HG03139 (cell line): ENCODE measurements at regions not wholly inside any gene's neighbourhood (a gene's known extent, or its start where the extent isn't known, plus 50 kb on each side); places are given as distances from the start of the nearest gene placed in this dataset.
"Not testable (repeated sequence)": the region's sequence is repeated elsewhere in the genome, so short reads cannot be mapped to it uniquely, and the experiment has no call there.

ENCODE experiments used
- ATAC-seq: cut with Tn5 transposase; IDR thresholded peaks from one replicate; pipeline ENCODE4 v1.9.1; 2021; ENCODE audit not compliant: unreplicated experiment

DNA sequence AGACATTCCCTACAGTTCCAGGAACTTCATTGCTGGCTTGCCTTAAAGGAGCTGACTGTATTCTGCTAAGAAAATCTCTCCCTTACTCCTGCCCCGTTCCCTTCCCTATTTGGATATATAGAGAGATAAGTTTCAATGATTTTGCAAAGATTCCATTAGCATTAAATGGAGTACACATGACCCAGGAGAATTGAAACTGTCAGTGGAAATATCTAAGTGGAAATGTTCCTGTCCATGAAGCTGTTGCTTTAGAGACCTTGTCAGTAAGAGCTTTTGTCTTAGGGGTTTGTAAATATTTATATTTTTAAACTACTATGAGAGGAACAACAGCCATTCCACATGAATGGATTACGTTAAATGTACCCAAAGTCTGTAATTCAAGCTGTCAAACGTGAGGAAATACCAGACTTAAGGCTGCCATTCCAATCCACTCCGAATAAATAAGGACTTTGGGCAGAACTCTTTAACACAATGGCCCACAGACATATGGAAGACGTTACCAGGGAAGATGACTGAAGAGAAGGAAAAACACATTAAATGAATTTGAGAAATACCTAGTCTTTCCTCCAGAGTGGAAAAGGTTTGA is 387.1 kb upstream of the PAPPA start:
- ATAC-seq, result no peak

DNA sequence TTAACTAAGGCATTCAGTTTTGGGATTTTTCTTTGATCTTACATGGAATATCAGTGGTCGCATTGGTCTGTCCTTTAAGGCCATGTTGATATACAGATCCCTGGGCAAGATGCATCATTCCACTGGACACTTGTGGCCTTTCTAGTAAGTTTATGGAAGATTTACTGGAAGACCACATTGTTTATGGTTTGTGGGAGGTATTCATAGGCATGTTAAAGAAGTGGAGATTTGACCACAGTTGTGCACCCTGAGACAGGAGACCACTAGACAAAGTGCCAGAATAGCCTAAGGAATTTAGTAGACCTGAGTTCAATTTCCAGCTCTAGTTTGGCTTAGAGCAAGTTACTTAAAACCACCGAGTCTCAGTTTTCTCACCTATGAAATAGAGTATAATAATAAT is 383.1 kb upstream of the PAPPA start:
- ATAC-seq, result no peak

GRCh38 chr9:115775659-115776058 is 377.9 kb upstream of the PAPPA start:
- no peak for ATAC-seq

DNA sequence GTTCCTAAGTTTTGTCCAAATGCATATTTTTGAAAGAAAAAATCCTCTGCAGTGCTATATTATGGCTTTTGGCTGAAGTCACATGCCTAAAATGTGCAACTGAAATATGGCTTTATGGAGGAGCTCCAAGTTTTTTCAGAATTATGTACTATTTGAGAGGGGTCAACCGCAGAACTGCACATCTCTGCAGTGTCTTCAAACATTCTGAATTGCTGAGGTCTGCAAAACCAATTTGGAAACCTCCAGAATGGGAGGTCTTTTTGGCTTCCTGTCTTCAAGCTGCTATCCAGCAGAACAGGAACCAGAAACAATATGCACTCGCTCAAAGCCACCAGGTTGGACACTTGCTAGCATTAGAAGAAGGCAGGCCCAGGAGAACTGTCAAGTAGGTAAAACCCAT is 376.0 kb upstream of the PAPPA start:
- ATAC-seq, result no peak

GRCh38 chr9:115781070-115781736 is 372.4 kb upstream of the PAPPA start:
- no peak for ATAC-seq

DNA sequence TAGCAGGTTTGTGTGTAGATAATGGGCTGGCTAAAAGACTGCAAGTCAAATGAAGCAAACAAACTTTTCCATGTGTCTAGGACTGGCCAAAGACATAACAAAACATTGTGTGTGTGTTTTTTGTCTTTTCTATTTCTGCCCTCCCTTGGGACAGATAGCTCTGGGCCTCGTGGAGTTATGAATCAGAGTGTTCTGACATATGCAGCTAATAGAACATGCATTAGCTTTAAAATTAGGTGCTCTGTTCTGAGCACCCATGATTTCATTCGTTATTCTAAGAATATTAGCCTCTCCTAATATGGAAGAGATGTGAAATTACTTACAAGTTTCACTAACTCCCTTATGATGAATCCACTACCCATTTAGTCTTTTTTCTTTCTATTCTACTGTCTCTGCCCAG is 367.3 kb upstream of the PAPPA start:
- ATAC-seq, result no peak

DNA sequence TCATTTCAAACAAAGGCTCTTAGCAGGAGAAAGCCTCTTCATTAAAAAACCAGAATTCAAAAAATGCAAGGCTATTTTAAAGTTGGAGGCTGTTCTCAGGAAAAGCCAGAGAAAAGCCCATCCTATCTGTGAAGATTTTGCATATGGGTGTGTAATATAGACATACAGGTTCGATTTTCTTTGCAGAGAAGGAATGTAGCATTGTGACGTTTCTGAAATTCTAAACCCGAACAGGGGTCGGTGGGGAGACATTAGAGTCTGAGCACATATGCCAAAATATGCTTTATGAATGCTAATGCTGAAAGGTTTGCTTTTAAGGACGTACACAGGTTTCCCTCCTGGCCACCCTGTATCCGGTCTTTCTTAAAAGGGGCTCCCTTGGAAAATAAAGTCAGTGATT is 363.1 kb upstream of the PAPPA start:
- no peak for ATAC-seq

DNA sequence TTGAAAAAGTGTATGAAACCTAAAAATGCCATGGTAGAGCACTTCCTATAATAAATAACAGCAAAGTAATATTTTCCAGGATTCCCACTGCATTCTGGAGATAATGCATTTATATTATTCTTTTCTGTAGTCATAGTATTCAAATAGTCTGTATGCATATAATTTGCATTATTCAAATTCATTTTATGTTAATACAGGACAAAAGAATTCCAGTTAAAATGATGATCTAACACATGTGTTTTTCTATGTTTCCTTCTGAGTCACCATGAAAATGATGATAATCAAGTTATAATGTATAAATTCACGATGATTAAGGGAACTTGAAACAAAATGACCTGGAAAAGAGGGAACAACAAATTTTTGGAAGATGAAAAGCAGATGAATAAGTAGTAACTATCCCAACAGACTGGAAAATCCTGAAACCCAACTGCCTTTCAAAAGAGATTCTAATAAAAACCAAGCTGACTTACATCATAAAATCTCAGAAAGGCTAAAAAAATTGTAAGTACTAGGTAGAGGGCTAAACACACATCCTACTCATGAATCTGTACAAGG is 358.6 kb upstream of the PAPPA start:
- ATAC-seq, result no peak

DNA sequence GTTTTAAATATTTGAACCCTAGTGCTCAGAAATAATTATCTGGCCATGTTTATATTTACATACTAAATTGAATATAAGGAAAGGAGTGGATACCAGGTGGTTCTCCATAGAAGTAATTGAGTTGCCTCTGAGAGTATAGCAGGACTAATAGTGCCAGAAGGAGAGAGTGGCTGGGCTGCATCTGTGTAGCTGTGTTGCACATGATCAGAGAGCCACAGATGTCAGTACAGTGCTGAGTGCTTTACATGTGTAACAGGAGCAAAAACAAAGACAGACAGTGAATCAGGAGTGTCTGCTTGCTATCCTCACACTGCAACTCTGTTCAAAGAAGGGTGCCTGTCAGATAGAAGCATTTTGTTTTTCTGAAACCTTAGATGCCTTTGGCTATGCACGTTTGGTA is 353.9 kb upstream of the PAPPA start:
- ATAC-seq, result no peak

- ATAC-seq, result no peak
These were observed 349.4 kb upstream of the PAPPA start for GRCh38 chr9:115804206-115804605.

DNA sequence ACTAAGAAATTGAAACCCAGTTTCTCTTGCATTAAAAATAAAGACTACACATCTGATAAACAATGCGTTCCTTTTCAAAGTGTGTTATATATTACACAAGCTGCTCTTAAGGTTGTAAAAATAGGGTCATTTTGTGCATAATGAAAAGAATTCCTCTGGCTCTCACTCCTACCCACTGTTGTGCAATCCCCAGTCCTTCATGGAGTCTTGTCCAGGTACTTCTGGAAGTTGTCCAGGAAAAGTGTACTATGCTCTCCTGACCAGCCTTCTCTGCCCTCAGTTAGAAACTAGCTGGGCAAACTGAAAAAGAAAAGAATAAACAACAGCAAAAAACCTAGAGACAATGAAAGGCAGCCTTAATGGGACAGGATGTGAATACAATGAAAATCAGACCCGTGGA is 345.5 kb upstream of the PAPPA start:
- no peak for ATAC-seq

GRCh38 chr9:115808695-115809094 is 344.9 kb upstream of the PAPPA start:
- ATAC-seq, result no peak

- ATAC-seq, result no peak
These were observed 343.4 kb upstream of the PAPPA start for GRCh38 chr9:115810166-115810565.

DNA sequence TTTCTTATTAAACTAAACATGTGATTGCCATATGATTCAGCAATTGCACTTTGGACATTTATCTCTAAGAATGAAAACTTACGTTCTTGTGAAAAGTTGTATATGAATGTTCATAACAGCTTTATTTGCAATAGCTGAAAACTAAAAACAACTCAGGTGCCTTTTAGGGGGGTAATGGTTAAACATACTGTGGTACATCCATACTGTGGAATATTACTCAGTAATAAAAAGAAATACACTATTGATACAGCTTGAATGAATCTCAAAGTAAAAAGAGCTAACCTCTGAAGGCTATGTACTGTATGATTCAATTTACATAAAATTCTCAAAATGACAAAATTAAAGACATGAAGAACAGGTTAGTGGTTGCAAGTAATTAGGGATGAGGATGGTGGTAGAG is 339.5 kb upstream of the PAPPA start:
- no peak for ATAC-seq

DNA sequence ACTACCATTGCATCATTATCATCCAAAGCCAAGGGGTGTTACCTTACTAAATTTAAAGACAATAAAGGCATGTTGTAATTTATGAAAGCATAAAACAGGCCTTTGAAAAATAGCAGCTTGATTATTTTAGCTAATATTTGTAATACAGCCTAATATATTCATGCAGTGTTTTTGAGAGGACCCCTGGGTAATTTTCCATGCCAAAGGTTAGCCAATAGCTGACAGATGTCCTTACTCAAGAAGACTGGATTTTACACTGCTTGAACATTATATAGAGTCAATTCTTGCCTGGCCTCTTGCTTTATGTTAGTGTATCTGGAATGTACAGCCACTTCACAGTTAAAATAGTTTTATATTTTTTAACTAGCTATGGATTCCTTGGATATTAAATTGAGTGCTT is 337.8 kb upstream of the PAPPA start:
- ATAC-seq, result no peak

GRCh38 chr9:115818651-115819050 is 334.9 kb upstream of the PAPPA start:
- ATAC-seq, result not testable (repeated sequence)

- no peak for ATAC-seq
These were observed 321.6 kb upstream of the PAPPA start for GRCh38 chr9:115832031-115832430.

- no peak for ATAC-seq
These were observed 316.0 kb upstream of the PAPPA start for GRCh38 chr9:115837618-115838017.

DNA sequence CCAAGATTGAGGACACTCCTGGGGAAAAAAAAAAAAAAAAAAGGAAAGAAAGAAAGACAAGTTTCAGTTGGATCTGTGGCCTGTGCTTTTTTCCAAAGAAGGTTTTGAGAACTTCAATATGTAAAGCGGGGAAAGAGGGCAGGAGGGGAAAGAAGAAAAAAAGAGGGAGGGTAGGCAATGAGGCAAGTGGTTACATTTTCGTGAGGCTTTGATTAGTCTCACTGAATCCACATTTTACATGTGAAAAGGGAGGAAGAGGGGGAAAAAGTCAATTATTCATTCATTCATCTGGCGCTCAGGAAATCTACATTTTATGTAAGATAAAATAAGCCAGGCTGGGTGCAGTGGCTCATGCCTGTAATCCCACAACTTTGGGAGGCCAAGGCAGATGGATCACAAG is 315.2 kb upstream of the PAPPA start:
- ATAC-seq, result no peak

GRCh38 chr9:115844433-115844832 is 309.2 kb upstream of the PAPPA start:
- ATAC-seq, result not testable (repeated sequence)

DNA sequence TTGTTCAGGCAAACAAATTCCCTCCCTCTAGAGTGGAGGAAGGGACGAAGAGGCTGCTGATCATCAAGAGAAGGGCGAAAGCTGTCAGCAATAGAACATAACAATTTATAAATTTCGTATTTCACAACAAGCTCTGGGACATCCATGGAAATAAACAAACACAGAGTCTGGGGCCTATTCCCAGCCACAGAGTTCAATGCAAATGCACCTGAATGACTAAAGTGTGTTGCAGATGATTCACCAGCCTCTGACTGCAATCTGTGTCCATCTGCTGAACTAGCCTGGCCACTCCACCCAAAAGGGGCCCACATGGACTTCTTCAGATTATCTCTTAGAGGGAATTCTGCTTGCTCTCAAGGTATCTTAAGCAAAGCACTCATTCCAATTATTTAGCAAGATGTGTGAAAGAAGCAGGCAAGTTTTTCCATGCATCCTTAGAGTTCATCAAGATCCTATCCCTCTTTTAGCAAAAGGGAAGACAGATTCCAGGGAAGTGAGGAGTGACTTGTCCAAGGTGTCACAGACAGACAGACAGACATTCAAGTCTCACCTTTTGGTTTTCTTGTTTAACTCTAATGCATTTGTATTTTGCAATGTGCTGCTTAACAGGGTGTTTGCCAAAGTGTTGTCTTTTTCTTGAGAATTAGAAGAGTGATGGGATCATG is 307.8 kb upstream of the PAPPA start:
- ATAC-seq, result no peak

DNA sequence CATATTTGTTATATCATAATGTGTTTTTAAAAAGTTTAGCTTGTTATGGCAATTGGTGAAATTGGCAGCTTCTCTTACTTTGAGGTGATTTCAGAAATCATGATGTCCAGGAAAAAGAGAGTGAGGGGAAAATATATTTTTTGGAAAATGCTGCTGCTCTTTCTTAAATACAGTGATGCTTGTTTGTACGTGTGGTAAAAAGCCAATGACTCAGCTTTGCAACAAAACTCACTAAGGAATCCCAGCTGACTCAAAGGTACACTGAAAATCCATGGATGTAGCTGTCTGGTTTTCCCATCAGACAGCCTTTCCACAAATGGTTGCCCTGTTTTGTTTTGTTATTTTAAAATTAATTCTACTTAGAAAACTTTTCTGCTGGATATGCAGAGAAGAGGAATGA is 306.4 kb upstream of the PAPPA start:
- ATAC-seq, result no peak
